Right lobe of liver (tissue), 6 donors: ENCODE measurements at regions not wholly inside any gene's neighbourhood (a gene's known extent, or its start where the extent isn't known, plus 50 kb on each side); places are given as distances from the start of the nearest gene placed in this dataset.

Source experiments
- ATAC-seq, 4 donors: fragments of 200-7000 bp; cut with Tn5 transposase; one replicate each; pipeline ENCODE4 v1.9.1; 2020; ENCODE audit warnings: mild to moderate bottlenecking in 4 of 4, moderate library complexity in 4 of 4
- DNase-seq, 3 donors: peaks; one replicate each; pipeline ENCODE4 v3.0.0-alpha.2; 2020
- H3K27ac ChIP-seq, 3 donors: fragments of 200-600 bp; one replicate each; pipeline ENCODE4 v1.8.0; 2022
- H3K27me3 ChIP-seq, 2 donors: fragments of 200-600 bp; one replicate each; pipeline ENCODE4 v1.8.0; 2022
- H3K36me3 ChIP-seq, 4 donors: fragments of 200-600 bp; sonication (generic) in 1 of 4; one replicate each; pipeline versions ENCODE4 v1.5.1 to v1.8.0; 2017 to 2022; ENCODE audit warnings: control low read depth in 1 of 4
- H3K4me1 ChIP-seq, 4 donors: fragments of 200-600 bp; sonication (generic) in 1 of 4; one replicate each; pipeline versions ENCODE4 v1.5.1 to v1.8.0; 2017 to 2022; ENCODE audit warnings: control low read depth in 1 of 4
- H3K4me3 ChIP-seq, 3 donors: fragments of 200-600 bp; one replicate each; pipeline ENCODE4 v1.8.0; 2022
- H3K9me3 ChIP-seq, 4 donors: fragments of 200-600 bp; sonication (generic) in 1 of 4; one replicate each; pipeline versions ENCODE4 v1.5.1 to v1.8.0; 2017 to 2022; ENCODE audit warnings: control low read depth in 1 of 4
- CTCF ChIP-seq, 4 donors: fragments of 200-600 bp in 3 of 4; fragments of 450-650 bp in 1 of 4; IDR thresholded peaks; one replicate each; pipeline versions ENCODE4 v1.5.1 to v1.8.0; 2016 to 2022; ENCODE audit warnings: antibody characterized with exemption in 4 of 4, mild to moderate bottlenecking in 2 of 4
- POLR2A ChIP-seq: fragments of 450-650 bp; IDR thresholded peaks from one replicate; pipeline ENCODE4 v1.6.1; 2017; ENCODE audit warnings: antibody characterized with exemption, mild to moderate bottlenecking
- WGBS: methylation state at CpG from one replicate; pipeline ENCODE4 v1.1.6; 2018; ENCODE audit warnings: low coverage, low lambda C conversion rate; ENCODE audit not compliant: insufficient coverage; ENCODE audit errors: missing lambda C conversion rate; 5-methylcytosine and 5-hydroxymethylcytosine counted together
- intact Hi-C, 2 donors: fragments of 100-400 bp; cut with DNase I; formaldehyde crosslinking; loops; one replicate each; pipeline versions ENCODE4 v1.11.2 to v1.14.1; 2022
- donor health status: DM: no; HTN: yes; CAD: no.
- donor health status: DM: no; HTN: no; CAD: no.
- donor health status: DM: no; HTN: no; CAD: no.
- donor health status: DM: no; HTN: yes; CAD: no.
- donor health status: DM: no; HTN: yes; CAD: no.

- Histone ChIP-seq H3K27me3 (no peaks in the 10 kb centered on the region), H3K36me3 (no peaks in the 10 kb centered on the region), H3K27ac (no peak overlapping the region), H3K4me3 (no peak overlapping the region), H3K9me3 (no peaks in the 10 kb centered on the region), H3K4me1 (no peaks in the 10 kb centered on the region)
- no peak for ATAC-seq
- DNase-seq, result no peak
- intact Hi-C loops, result no loop called here
- TF ChIP-seq CTCF (IDR thresholded peaks at IDR 0.05) (no peak), POLR2A (no peak)
- 65% methylated on average over 1 of the region's 1 CpG for WGBS
These were observed 110.2 kb downstream of the APOB start for GRCh38 chr2:20933714-20934113.

- intact Hi-C loops, result no loop called here
- ATAC-seq, result peak in 1 of 4 donors; percentile 27
These were observed 108.4 kb upstream of the LDAH start for GRCh38 chr2:20931346-20931745.

GRCh38 chr2:20930928-20931327 lies 108.0 kb upstream of the LDAH start:
- TF ChIP-seq POLR2A (no peak), CTCF (IDR thresholded peaks at IDR 0.05) (no peak)
- no peaks in the 10 kb centered on the region for H3K27me3 ChIP-seq
- peak in 1 of 4 donors; percentile 10 for ATAC-seq
- WGBS, result 31% methylated on average over 3 of the region's 3 CpGs
- intact Hi-C loops, result no loop called here
- H3K4me3 ChIP-seq, result no peak overlapping the region
- H3K27ac ChIP-seq, result no peak overlapping the region
- no peaks in the 10 kb centered on the region for H3K9me3 ChIP-seq
- no peak for DNase-seq
- no peaks in the 10 kb centered on the region for H3K4me1 ChIP-seq
- no peaks in the 10 kb centered on the region for H3K36me3 ChIP-seq

More at GRCh38 chr2:20931346-20931745, 108.4 kb upstream of the LDAH start:
- no peak overlapping the region for H3K4me3 ChIP-seq
- 35% methylated on average over 2 of the region's 2 CpGs for WGBS
- TF ChIP-seq POLR2A (no peak), CTCF (IDR thresholded peaks at IDR 0.05) (no peak)
- no peaks in the 10 kb centered on the region for H3K36me3 ChIP-seq
- no peak for DNase-seq
- H3K27ac ChIP-seq, result no peak overlapping the region
- H3K9me3 ChIP-seq, result no peaks in the 10 kb centered on the region
- no peaks in the 10 kb centered on the region for H3K27me3 ChIP-seq
- H3K4me1 ChIP-seq, result no peaks in the 10 kb centered on the region

GRCh38 chr2:20929721-20930120 lies 106.8 kb upstream of the LDAH start:
- no peak for ATAC-seq

More at GRCh38 chr2:20929721-20930120, 106.8 kb upstream of the LDAH start:
- Histone ChIP-seq H3K36me3 (no peaks in the 10 kb centered on the region), H3K4me3 (no peak overlapping the region), H3K9me3 (no peaks in the 10 kb centered on the region), H3K27me3 (no peaks in the 10 kb centered on the region), H3K4me1 (no peaks in the 10 kb centered on the region), H3K27ac (no peak overlapping the region)
- TF ChIP-seq POLR2A (no peak), CTCF (IDR thresholded peaks at IDR 0.05) (no peak)
- intact Hi-C loops, result no loop called here
- no peak for DNase-seq
